GM21786 (cell line): ENCODE measurements at regions not wholly inside any gene's neighbourhood (a gene's known extent, or its start where the extent isn't known, plus 50 kb on each side); places are given as distances from the start of the nearest gene placed in this dataset.
"Not testable (repeated sequence)": the region's sequence is repeated elsewhere in the genome, so short reads cannot be mapped to it uniquely, and the experiment has no call there.

Experiments
- ATAC-seq: cut with Tn5 transposase; IDR thresholded peaks from one replicate; pipeline ENCODE4 v1.9.1; 2021; ENCODE audit not compliant: unreplicated experiment

- not testable (repeated sequence) for ATAC-seq
Observed at GRCh38 chr3:195635262-195635873, 51.6 kb upstream of the APOD start.

- peak; percentile 92 for ATAC-seq
Observed at GRCh38 chr3:195634426-195635261, 50.9 kb upstream of the APOD start.
